HepG2 (cell line): ENCODE measurements at regions not wholly inside any gene's neighbourhood (a gene's known extent, or its start where the extent isn't known, plus 50 kb on each side); places are given as distances from the start of the nearest gene placed in this dataset.

Source experiments
- CHD2 ChIP-seq: IDR thresholded peaks from 2 replicates; pipeline ENCODE4 v1.6.1; 2011; ENCODE audit warnings: low read depth, low read length, improper control_type of control experiment
- FIP1L1 ChIP-seq: fragments of 200-400 bp; formaldehyde crosslinking; IDR thresholded peaks from 2 replicates; pipeline ENCODE4 v1.6.1; 2018; ENCODE audit warnings: low read depth, mild to moderate bottlenecking, low read length, moderate library complexity, borderline replicate concordance; ENCODE audit not compliant: insufficient read depth
- FOXK1 ChIP-seq: sonication (generic); formaldehyde crosslinking; IDR thresholded peaks from 2 replicates; pipeline ENCODE4 v1.4.0; 2020; ENCODE audit warnings: low read depth, missing genetic modification reagents, borderline replicate concordance
- MAFF ChIP-seq: IDR thresholded peaks from 2 replicates; pipeline ENCODE4 v1.6.1; 2011; ENCODE audit warnings: low read depth, low read length, improper control_type of control experiment
- SOX5 ChIP-seq: IDR thresholded peaks from 2 replicates; pipeline ENCODE4 v1.6.1; 2016; ENCODE audit warnings: borderline replicate concordance
- SP1 ChIP-seq, 2 experiments: fragments of 450-650 bp in 1 of 2; sonication (generic) in 1 of 2; formaldehyde crosslinking in 1 of 2; IDR thresholded peaks; 2 replicates each; pipeline versions ENCODE4 v1.4.0 to v1.6.1; 2016 to 2020; ENCODE audit warnings: missing genetic modification reagents in 1 of 2
- ZBTB21 ChIP-seq: sonication (generic); formaldehyde crosslinking; IDR thresholded peaks from 2 replicates; pipeline ENCODE4 v1.4.0; 2020; ENCODE audit warnings: missing genetic modification reagents
- ZNF329 ChIP-seq: sonication (generic); formaldehyde crosslinking; IDR thresholded peaks from 2 replicates; pipeline ENCODE4 v1.9.0; 2021; ENCODE audit warnings: low read depth, mild to moderate bottlenecking, missing genetic modification reagents
- ZNF451 ChIP-seq: sonication (generic); formaldehyde crosslinking; IDR thresholded peaks from 2 replicates; pipeline ENCODE4 v1.5.0; 2020; ENCODE audit warnings: mild to moderate bottlenecking, missing genetic modification reagents
- ZNF605 ChIP-seq: sonication (generic); formaldehyde crosslinking; IDR thresholded peaks from 2 replicates; pipeline ENCODE4 v1.8.0; 2022; ENCODE audit warnings: mild to moderate bottlenecking, missing genetic modification reagents
- TF ChIP-seq, protein P1 (sequence below): sonication (generic); formaldehyde crosslinking; IDR thresholded peaks from 2 replicates; pipeline ENCODE4 v1.5.0; 2020; ENCODE audit warnings: mild to moderate bottlenecking, missing genetic modification reagents, moderate library complexity
- TF ChIP-seq, protein P2 (sequence below): sonication (generic); formaldehyde crosslinking; IDR thresholded peaks from 2 replicates; pipeline ENCODE4 v1.4.0; 2020; ENCODE audit warnings: missing genetic modification reagents
- TF ChIP-seq, protein P3 (sequence below): sonication (generic); formaldehyde crosslinking; IDR thresholded peaks from 2 replicates; pipeline ENCODE4 v1.4.0; 2020; ENCODE audit warnings: missing genetic modification reagents

DNA sequence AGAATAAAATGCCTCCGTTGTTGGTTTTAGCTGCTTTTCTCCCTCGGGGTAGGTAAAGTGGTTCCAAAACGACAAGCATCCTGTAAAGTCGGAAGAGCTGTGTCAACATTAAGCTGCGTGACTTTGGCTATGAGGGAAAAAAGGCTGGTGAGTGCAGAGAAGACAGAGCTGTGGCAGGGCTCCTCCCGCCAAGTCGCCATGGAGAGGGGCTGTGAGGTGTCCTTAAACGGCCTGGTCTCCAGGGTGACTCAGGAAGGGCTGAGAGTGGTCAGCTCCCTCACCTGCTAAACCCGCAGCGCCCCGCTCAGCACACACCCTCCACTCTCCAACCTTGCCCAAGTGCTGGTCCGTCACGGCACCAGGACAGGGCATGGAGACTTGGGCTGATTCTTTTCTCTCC, 91.6 kb upstream of the SAMD11 start:
- TF ChIP-seq, protein P1, sequence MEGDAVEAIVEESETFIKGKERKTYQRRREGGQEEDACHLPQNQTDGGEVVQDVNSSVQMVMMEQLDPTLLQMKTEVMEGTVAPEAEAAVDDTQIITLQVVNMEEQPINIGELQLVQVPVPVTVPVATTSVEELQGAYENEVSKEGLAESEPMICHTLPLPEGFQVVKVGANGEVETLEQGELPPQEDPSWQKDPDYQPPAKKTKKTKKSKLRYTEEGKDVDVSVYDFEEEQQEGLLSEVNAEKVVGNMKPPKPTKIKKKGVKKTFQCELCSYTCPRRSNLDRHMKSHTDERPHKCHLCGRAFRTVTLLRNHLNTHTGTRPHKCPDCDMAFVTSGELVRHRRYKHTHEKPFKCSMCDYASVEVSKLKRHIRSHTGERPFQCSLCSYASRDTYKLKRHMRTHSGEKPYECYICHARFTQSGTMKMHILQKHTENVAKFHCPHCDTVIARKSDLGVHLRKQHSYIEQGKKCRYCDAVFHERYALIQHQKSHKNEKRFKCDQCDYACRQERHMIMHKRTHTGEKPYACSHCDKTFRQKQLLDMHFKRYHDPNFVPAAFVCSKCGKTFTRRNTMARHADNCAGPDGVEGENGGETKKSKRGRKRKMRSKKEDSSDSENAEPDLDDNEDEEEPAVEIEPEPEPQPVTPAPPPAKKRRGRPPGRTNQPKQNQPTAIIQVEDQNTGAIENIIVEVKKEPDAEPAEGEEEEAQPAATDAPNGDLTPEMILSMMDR (CRISPR knock-in tag), result no peak
- TF ChIP-seq, protein P2, sequence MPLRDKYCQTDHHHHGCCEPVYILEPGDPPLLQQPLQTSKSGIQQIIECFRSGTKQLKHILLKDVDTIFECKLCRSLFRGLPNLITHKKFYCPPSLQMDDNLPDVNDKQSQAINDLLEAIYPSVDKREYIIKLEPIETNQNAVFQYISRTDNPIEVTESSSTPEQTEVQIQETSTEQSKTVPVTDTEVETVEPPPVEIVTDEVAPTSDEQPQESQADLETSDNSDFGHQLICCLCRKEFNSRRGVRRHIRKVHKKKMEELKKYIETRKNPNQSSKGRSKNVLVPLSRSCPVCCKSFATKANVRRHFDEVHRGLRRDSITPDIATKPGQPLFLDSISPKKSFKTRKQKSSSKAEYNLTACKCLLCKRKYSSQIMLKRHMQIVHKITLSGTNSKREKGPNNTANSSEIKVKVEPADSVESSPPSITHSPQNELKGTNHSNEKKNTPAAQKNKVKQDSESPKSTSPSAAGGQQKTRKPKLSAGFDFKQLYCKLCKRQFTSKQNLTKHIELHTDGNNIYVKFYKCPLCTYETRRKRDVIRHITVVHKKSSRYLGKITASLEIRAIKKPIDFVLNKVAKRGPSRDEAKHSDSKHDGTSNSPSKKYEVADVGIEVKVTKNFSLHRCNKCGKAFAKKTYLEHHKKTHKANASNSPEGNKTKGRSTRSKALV (CRISPR knock-in tag), result no peak
- TF ChIP-seq SP1 (IDR thresholded peaks at IDR 0.05) (no peak), SP1 (CRISPR knock-in tag; IDR thresholded peaks at IDR 0.05) (no peak), ZNF605 (CRISPR knock-in tag) (no peak), SOX5 (no peak), FIP1L1 (no peak), ZNF329 (CRISPR knock-in tag) (no peak), ZBTB21 (CRISPR knock-in tag) (no peak), CHD2 (no peak), FOXK1 (CRISPR knock-in tag) (no peak), MAFF (no peak), ZNF451 (CRISPR knock-in tag) (no peak)
- TF ChIP-seq, protein P3, sequence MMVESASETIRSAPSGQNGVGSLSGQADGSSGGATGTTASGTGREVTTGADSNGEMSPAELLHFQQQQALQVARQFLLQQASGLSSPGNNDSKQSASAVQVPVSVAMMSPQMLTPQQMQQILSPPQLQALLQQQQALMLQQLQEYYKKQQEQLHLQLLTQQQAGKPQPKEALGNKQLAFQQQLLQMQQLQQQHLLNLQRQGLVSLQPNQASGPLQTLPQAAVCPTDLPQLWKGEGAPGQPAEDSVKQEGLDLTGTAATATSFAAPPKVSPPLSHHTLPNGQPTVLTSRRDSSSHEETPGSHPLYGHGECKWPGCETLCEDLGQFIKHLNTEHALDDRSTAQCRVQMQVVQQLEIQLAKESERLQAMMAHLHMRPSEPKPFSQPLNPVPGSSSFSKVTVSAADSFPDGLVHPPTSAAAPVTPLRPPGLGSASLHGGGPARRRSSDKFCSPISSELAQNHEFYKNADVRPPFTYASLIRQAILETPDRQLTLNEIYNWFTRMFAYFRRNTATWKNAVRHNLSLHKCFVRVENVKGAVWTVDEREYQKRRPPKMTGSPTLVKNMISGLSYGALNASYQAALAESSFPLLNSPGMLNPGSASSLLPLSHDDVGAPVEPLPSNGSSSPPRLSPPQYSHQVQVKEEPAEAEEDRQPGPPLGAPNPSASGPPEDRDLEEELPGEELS, result no peak
